Naive B cell (primary cell): ENCODE measurements at regions not wholly inside any gene's neighbourhood (a gene's known extent, or its start where the extent isn't known, plus 50 kb on each side); places are given as distances from the start of the nearest gene placed in this dataset.
A peak's percentile ranks its signal among the peaks of the same experiment; 100 is the strongest.

ENCODE experiments used
- ATAC-seq, 2 donors: fragments of 150-1000 bp; cut with Tn5 transposase; 2 replicates each; pipeline ENCODE4 v1.10.0; 2021; ENCODE audit warnings: low read depth in 2 of 2, mild to moderate bottlenecking in 2 of 2, moderate library complexity in 2 of 2
- DNase-seq: peaks from one replicate; pipeline ENCODE4 v3.0.0; 2022
- H3K27ac Mint-ChIP-seq, 6 donors: one replicate each; pipeline ENCODE4 v1.8.0; 2020 to 2022; ENCODE audit warnings: mild to moderate bottlenecking in 6 of 6, mixed read lengths in 6 of 6, moderate library complexity in 5 of 6, inconsistent platforms in 2 of 6
- H3K27me3 Mint-ChIP-seq, 3 donors: one replicate each; pipeline ENCODE4 v1.8.0; 2021 to 2022; ENCODE audit warnings: mixed read lengths in 3 of 3, mild to moderate bottlenecking in 1 of 3
- H3K36me3 Mint-ChIP-seq, 2 donors: one replicate each; pipeline ENCODE4 v1.8.0; 2020 to 2022; ENCODE audit warnings: mixed read lengths in 2 of 2, inconsistent platforms in 1 of 2, mild to moderate bottlenecking in 1 of 2
- H3K4me1 Mint-ChIP-seq, 3 donors: one replicate each; pipeline ENCODE4 v1.8.0; 2020 to 2022; ENCODE audit warnings: mixed read lengths in 3 of 3, inconsistent platforms in 1 of 3, mild to moderate bottlenecking in 1 of 3, moderate library complexity in 1 of 3
- H3K4me3 Mint-ChIP-seq, 8 donors: one replicate each; pipeline ENCODE4 v1.8.0; 2020 to 2022; ENCODE audit warnings: mild to moderate bottlenecking in 8 of 8, mixed read lengths in 8 of 8, moderate library complexity in 8 of 8, inconsistent platforms in 2 of 8
- H3K9me3 Mint-ChIP-seq, 7 donors: one replicate each; pipeline ENCODE4 v1.8.0; 2020 to 2022; ENCODE audit warnings: mixed read lengths in 7 of 7, mild to moderate bottlenecking in 5 of 7, inconsistent platforms in 2 of 7, moderate library complexity in 1 of 7

GRCh38 chr4:26806331-26806730 lies 54.3 kb upstream of the STIM2 start:
- peak overlapping the region in 3 of 6 donors; percentile 7 to 84 (median 53) for H3K27ac Mint-ChIP-seq
- DNase-seq (no peak), ATAC-seq (no peak)
- peak overlapping the region in 5 of 8 donors; percentile 31 to 64 (median 48) for H3K4me3 Mint-ChIP-seq
- H3K36me3 Mint-ChIP-seq, result peaks cover 5 to 13% of the 10 kb centered on the region in 2 donors
- H3K4me1 Mint-ChIP-seq, result peaks cover 45 to 57% (median 57%) of the 10 kb centered on the region in 3 donors
- peaks cover 27 to 44% (median 34%) of the 10 kb centered on the region in 3 donors for H3K27me3 Mint-ChIP-seq
- H3K9me3 Mint-ChIP-seq, result peaks cover 0 to 7% (median 3%) of the 10 kb centered on the region in 7 donors

GRCh38 chr4:26807330-26807729 lies 53.3 kb upstream of the STIM2 start:
- H3K36me3 Mint-ChIP-seq, result peaks cover 7 to 14% of the 10 kb centered on the region in 2 donors
- H3K4me3 Mint-ChIP-seq, result peak overlapping the region in 7 of 8 donors; percentile 54 to 78 (median 72)

DNA sequence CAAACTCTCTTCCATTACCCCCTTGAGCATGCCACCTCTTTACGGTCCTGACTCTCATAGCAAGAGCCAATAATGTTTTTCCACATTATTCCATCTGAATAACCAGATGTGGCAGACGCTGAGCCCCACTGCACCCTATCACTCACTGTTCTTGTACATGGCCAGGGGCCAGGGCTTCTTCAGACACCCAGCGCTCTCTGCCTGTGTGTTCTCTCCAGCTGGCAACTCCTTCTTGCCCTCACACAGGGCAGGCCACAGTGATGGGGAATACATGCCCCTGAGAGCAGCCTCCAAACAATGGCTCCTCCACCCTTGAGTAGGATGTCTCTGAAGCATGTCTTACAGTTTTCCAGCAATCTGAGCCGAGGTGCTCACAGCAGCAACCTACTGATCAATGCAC lies 50.8 kb upstream of the STIM2 start:
- H3K4me1 Mint-ChIP-seq, result peaks cover 48 to 67% (median 62%) of the 10 kb centered on the region in 3 donors
- ATAC-seq (no peak), DNase-seq (no peak)
- H3K27ac Mint-ChIP-seq, result no peak overlapping the region
- H3K4me3 Mint-ChIP-seq, result peak overlapping the region in 3 of 8 donors; percentile 6 to 46 (median 11)
- peaks cover 52 to 64% (median 59%) of the 10 kb centered on the region in 3 donors for H3K27me3 Mint-ChIP-seq
- peaks cover 0 to 9% (median 6%) of the 10 kb centered on the region in 7 donors for H3K9me3 Mint-ChIP-seq
- H3K36me3 Mint-ChIP-seq, result peaks cover 7 to 15% of the 10 kb centered on the region in 2 donors

More at GRCh38 chr4:26807330-26807729, 53.3 kb upstream of the STIM2 start:
- peak overlapping the region in 5 of 6 donors; percentile 7 to 67 (median 33) for H3K27ac Mint-ChIP-seq
- H3K9me3 Mint-ChIP-seq, result peaks cover 0 to 9% (median 6%) of the 10 kb centered on the region in 7 donors
- peaks cover 53 to 67% (median 67%) of the 10 kb centered on the region in 3 donors for H3K4me1 Mint-ChIP-seq
- ATAC-seq (peak; percentile 73 to 77), DNase-seq (peak; percentile 57)
- H3K27me3 Mint-ChIP-seq, result peaks cover 37 to 54% (median 44%) of the 10 kb centered on the region in 3 donors
